K562 (cell line): ENCODE measurements at regions not wholly inside any gene's neighbourhood (a gene's known extent, or its start where the extent isn't known, plus 50 kb on each side); places are given as distances from the start of the nearest gene placed in this dataset.

Source experiments
- BRD9 ChIP-seq: fragments of 450-650 bp; IDR thresholded peaks from 2 replicates; pipeline ENCODE4 v1.6.1; 2018; ENCODE audit warnings: low read depth; ENCODE audit not compliant: partially characterized antibody
- CHCHD3 ChIP-seq: fragments of 250-450 bp; sonication (Bioruptor Pico); IDR thresholded peaks from 2 replicates; pipeline ENCODE4 v2.1.2; 2022; ENCODE audit warnings: mild to moderate bottlenecking
- ERF ChIP-seq: fragments of 450-650 bp; formaldehyde crosslinking; IDR thresholded peaks from 2 replicates; pipeline ENCODE4 v1.4.0; 2020; ENCODE audit warnings: mild to moderate bottlenecking, mixed read lengths
- EWSR1 ChIP-seq: fragments of 450-650 bp; IDR thresholded peaks from 2 replicates; pipeline ENCODE4 v1.6.1; 2018; ENCODE audit warnings: borderline replicate concordance, mild to moderate bottlenecking, low read depth, moderate library complexity; ENCODE audit not compliant: partially characterized antibody
- MAZ ChIP-seq, 2 experiments: fragments of 450-650 bp in 1 of 2; sonication (generic) in 1 of 2; formaldehyde crosslinking; IDR thresholded peaks in 1 of 2; conservative IDR thresholded peaks in 1 of 2; 2 replicates each; pipeline versions ENCODE4 v1.4.0 to v1.5.0; 2020; ENCODE audit warnings: mild to moderate bottlenecking in 1 of 2, missing genetic modification reagents in 1 of 2
- MECOM ChIP-seq: fragments of 250-450 bp; sonication (Bioruptor Pico); IDR thresholded peaks from 2 replicates; pipeline ENCODE4 v1.8.0; 2022; ENCODE audit warnings: inconsistent platforms
- NONO ChIP-seq, 2 experiments: fragments of 200-400 bp in 1 of 2; fragments of 450-650 bp in 1 of 2; formaldehyde crosslinking in 1 of 2; IDR thresholded peaks; 2 replicates each; pipeline ENCODE4 v1.6.1; 2017; ENCODE audit warnings: low read depth in 2 of 2, mild to moderate bottlenecking in 2 of 2, moderate library complexity in 2 of 2, low read length in 1 of 2
- NR2C1 ChIP-seq, 2 experiments: fragments of 450-650 bp; IDR thresholded peaks; 2 replicates each; pipeline ENCODE4 v1.6.1; 2017; ENCODE audit warnings: mild to moderate bottlenecking in 2 of 2, antibody characterized with exemption in 1 of 2, inconsistent platforms in 1 of 2, missing compliant biosample characterization in 1 of 2, missing genetic modification characterization in 1 of 2
- PHB2 ChIP-seq: fragments of 450-650 bp; IDR thresholded peaks from 2 replicates; pipeline ENCODE4 v1.6.1; 2017; ENCODE audit warnings: low read depth
- PHF8 ChIP-seq: fragments of 200-600 bp; sonication (generic); IDR thresholded peaks from 2 replicates; pipeline ENCODE4 v1.6.1; 2012; ENCODE audit warnings: mixed run types, mild to moderate bottlenecking, inconsistent platforms, low read length, moderate library complexity, borderline replicate concordance
- POLR2G ChIP-seq: fragments of 200-400 bp; formaldehyde crosslinking; IDR thresholded peaks from 2 replicates; pipeline ENCODE4 v1.6.1; 2017; ENCODE audit warnings: low read depth, mild to moderate bottlenecking, antibody characterized with exemption, low read length, moderate library complexity
- PTBP1 ChIP-seq: fragments of 200-400 bp; formaldehyde crosslinking; IDR thresholded peaks from 2 replicates; pipeline ENCODE4 v1.6.1; 2017; ENCODE audit warnings: low read depth, low read length
- RBM17 ChIP-seq: fragments of 200-400 bp; formaldehyde crosslinking; IDR thresholded peaks from 2 replicates; pipeline ENCODE4 v1.6.1; 2017; ENCODE audit warnings: low read depth, mild to moderate bottlenecking, low read length, borderline replicate concordance
- SAFB ChIP-seq: fragments of 200-400 bp; formaldehyde crosslinking; IDR thresholded peaks from 2 replicates; pipeline ENCODE4 v1.6.1; 2017; ENCODE audit warnings: low read depth, low read length, borderline replicate concordance
- SLC30A9 ChIP-seq: fragments of 250-450 bp; sonication (Bioruptor Pico); IDR thresholded peaks from 2 replicates; pipeline ENCODE4 v1.8.0; 2022; ENCODE audit warnings: mild to moderate bottlenecking, moderate library complexity
- SMAD1 ChIP-seq: fragments of 150-350 bp; IDR thresholded peaks from 2 replicates; pipeline ENCODE4 v1.6.1; 2014; ENCODE audit warnings: low read length, low read depth; ENCODE audit not compliant: partially characterized antibody
- SMARCC2 ChIP-seq: fragments of 450-650 bp; IDR thresholded peaks from 2 replicates; pipeline ENCODE4 v1.6.1; 2017; ENCODE audit warnings: antibody characterized with exemption, moderate library complexity, mild to moderate bottlenecking, low read depth
- STAT5A ChIP-seq: IDR thresholded peaks from 2 replicates; pipeline ENCODE4 v1.6.1; 2012; ENCODE audit warnings: low read length, inconsistent platforms, borderline replicate concordance
- TBP ChIP-seq: optimal IDR thresholded peaks from 2 replicates; pipeline ENCODE3; 2011; ENCODE audit warnings: low read depth, low read length, improper control_type of control experiment
- ZNF347 ChIP-seq: fragments of 450-650 bp; formaldehyde crosslinking; IDR thresholded peaks from 2 replicates; pipeline ENCODE4 v1.4.0; 2020; ENCODE audit warnings: low read depth, mild to moderate bottlenecking, moderate library complexity
- ZNF583 ChIP-seq: fragments of 250-450 bp; sonication (Bioruptor Pico); IDR thresholded peaks from 2 replicates; pipeline ENCODE4 v1.4.0; 2020
- TF ChIP-seq, protein P1 (sequence below): sonication (generic); formaldehyde crosslinking; IDR thresholded peaks from 2 replicates; pipeline ENCODE4 v1.8.1; 2023; ENCODE audit warnings: mild to moderate bottlenecking, missing genetic modification reagents
- TF ChIP-seq, protein P2 (sequence below): fragments of 450-650 bp; formaldehyde crosslinking; IDR thresholded peaks from 2 replicates; pipeline ENCODE4 v1.4.0; 2022; ENCODE audit warnings: missing genetic modification characterization
- TF ChIP-seq, protein P3 (sequence below), 2 experiments: fragments of 450-650 bp; IDR thresholded peaks; 2 replicates each; pipeline ENCODE4 v1.6.1; 2016
- TF ChIP-seq, protein P4 (sequence below), 2 experiments: fragments of 450-650 bp in 1 of 2; sonication (generic) in 1 of 2; formaldehyde crosslinking in 1 of 2; IDR thresholded peaks in 1 of 2; conservative IDR thresholded peaks in 1 of 2; 2 replicates each; pipeline versions ENCODE4 v1.6.1 to v1.8.1; 2016 to 2023; ENCODE audit warnings: mild to moderate bottlenecking in 2 of 2, moderate library complexity in 2 of 2, inconsistent platforms in 1 of 2, missing genetic modification reagents in 1 of 2

DNA sequence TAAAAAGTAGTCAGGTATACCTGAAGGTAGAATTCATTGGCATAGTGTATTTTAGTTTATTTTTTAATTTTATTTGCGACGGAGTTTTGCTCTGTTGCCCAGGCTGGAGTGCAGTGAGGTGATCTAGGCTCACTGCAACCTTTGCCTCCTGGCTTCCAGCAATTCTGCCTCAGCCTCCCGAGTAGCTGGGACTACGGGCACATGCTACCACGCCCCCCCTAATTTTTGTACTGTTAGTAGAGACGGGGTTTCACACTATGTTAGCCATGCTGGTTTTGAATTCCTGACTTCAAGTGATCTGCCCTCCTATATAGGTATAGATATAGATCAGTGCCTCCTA, 102.8 kb upstream of the PRSS16 start (continued):
- TF ChIP-seq, protein P1, sequence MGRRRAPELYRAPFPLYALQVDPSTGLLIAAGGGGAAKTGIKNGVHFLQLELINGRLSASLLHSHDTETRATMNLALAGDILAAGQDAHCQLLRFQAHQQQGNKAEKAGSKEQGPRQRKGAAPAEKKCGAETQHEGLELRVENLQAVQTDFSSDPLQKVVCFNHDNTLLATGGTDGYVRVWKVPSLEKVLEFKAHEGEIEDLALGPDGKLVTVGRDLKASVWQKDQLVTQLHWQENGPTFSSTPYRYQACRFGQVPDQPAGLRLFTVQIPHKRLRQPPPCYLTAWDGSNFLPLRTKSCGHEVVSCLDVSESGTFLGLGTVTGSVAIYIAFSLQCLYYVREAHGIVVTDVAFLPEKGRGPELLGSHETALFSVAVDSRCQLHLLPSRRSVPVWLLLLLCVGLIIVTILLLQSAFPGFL (CRISPR knock-in tag), result no peak
- TF ChIP-seq ZNF347 (no peak), POLR2G (peak; percentile 7; the same call in 1 of the 2 replicates), TBP (no peak), NR2C1 (IDR thresholded peaks at IDR 0.05) (no peak), NR2C1 (tag; IDR thresholded peaks at IDR 0.05) (no peak), BRD9 (no peak), PHB2 (no peak), SAFB (no peak), NONO (IDR thresholded peaks at IDR 0.05; ENCODE audit: low read depth in 2 of 2, low read length in 1 of 2) (0 out of 4 replicates have a peak, but pooled peaks of 1 of the 2 experiments have one; percentile 33), EWSR1 (no peak), ERF (CRISPR knock-in tag) (0 out of 2 replicates have a peak, but pooled peaks have one; percentile 13), MAZ (CRISPR knock-in tag; conservative IDR thresholded peaks at IDR 0.05 in 1 of 2, IDR thresholded peaks at IDR 0.05 in 1 of 2) (peak in 1 of 2 experiments; percentile 28; a peak in 1 of 4 replicates), PTBP1 (0 out of 2 replicates have a peak, but pooled peaks have one; percentile 49), RBM17 (no peak), CHCHD3 (CRISPR knock-in tag) (peak; percentile 92; the same call in 1 of the 2 replicates), ZNF583 (CRISPR knock-in tag) (0 out of 2 replicates have a peak, but pooled peaks have one; percentile 23), SMARCC2 (no peak), MECOM (no peak), STAT5A (no peak), SMAD1 (no peak), SLC30A9 (CRISPR knock-in tag) (0 out of 2 replicates have a peak, but pooled peaks have one; percentile 47), PHF8 (no peak)
- TF ChIP-seq, protein P2, sequence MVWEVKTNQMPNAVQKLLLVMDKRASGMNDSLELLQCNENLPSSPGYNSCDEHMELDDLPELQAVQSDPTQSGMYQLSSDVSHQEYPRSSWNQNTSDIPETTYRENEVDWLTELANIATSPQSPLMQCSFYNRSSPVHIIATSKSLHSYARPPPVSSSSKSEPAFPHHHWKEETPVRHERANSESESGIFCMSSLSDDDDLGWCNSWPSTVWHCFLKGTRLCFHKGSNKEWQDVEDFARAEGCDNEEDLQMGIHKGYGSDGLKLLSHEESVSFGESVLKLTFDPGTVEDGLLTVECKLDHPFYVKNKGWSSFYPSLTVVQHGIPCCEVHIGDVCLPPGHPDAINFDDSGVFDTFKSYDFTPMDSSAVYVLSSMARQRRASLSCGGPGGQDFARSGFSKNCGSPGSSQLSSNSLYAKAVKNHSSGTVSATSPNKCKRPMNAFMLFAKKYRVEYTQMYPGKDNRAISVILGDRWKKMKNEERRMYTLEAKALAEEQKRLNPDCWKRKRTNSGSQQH (CRISPR knock-in tag), result no peak
- TF ChIP-seq, protein P3, sequence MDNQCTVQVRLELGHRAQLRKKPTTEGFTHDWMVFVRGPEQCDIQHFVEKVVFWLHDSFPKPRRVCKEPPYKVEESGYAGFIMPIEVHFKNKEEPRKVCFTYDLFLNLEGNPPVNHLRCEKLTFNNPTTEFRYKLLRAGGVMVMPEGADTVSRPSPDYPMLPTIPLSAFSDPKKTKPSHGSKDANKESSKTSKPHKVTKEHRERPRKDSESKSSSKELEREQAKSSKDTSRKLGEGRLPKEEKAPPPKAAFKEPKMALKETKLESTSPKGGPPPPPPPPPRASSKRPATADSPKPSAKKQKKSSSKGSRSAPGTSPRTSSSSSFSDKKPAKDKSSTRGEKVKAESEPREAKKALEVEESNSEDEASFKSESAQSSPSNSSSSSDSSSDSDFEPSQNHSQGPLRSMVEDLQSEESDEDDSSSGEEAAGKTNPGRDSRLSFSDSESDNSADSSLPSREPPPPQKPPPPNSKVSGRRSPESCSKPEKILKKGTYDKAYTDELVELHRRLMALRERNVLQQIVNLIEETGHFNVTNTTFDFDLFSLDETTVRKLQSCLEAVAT (IDR thresholded peaks at IDR 0.05), result peak; percentile 4 to 10; a peak in 3 of 4 replicates
- TF ChIP-seq, protein P4, sequence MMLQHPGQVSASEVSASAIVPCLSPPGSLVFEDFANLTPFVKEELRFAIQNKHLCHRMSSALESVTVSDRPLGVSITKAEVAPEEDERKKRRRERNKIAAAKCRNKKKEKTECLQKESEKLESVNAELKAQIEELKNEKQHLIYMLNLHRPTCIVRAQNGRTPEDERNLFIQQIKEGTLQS (IDR thresholded peaks at IDR 0.05), result no peak
- TF ChIP-seq, protein P4 (CRISPR knock-in tag; conservative IDR thresholded peaks at IDR 0.05), result no peak
